Esophagus muscularis mucosa (tissue), 4 donors: ENCODE measurements at regions not wholly inside any gene's neighbourhood (a gene's known extent, or its start where the extent isn't known, plus 50 kb on each side); places are given as distances from the start of the nearest gene placed in this dataset.

Source experiments
- DNase-seq: peaks from one replicate; pipeline ENCODE4 v3.0.0-alpha.2; 2017; ENCODE audit errors: extremely low spot score
- H3K27ac ChIP-seq, 4 donors: fragments of 200-600 bp; sonication (generic); replicated peaks in 1 of 4; 1 replicate in 3 of 4; 2 replicates in 1 of 4; pipeline ENCODE4 v1.5.1; 2016 to 2019; ENCODE audit warnings: mild to moderate bottlenecking in 1 of 4
- H3K27me3 ChIP-seq, 4 donors: fragments of 200-600 bp; sonication (generic); one replicate each; pipeline versions ENCODE4 v1.5.1 to v1.6.0; 2016 to 2019
- H3K36me3 ChIP-seq, 4 donors: fragments of 200-600 bp; sonication (generic); one replicate each; pipeline ENCODE4 v1.5.1; 2016 to 2019
- H3K4me1 ChIP-seq, 4 donors: fragments of 200-600 bp; sonication (generic); one replicate each; pipeline ENCODE4 v1.5.1; 2016 to 2019
- H3K4me3 ChIP-seq, 4 donors: fragments of 200-600 bp; sonication (generic); 1 replicate in 2 of 4; 2 replicates in 2 of 4; pipeline ENCODE4 v1.5.1; 2016 to 2019; ENCODE audit warnings: mild to moderate bottlenecking in 4 of 4, moderate library complexity in 1 of 4
- H3K9me3 ChIP-seq, 4 donors: fragments of 200-600 bp; sonication (generic); 1 replicate in 3 of 4; 2 replicates in 1 of 4; pipeline ENCODE4 v1.5.1; 2016 to 2019
- EP300 ChIP-seq: sonication (generic); formaldehyde crosslinking; IDR thresholded peaks from one replicate; pipeline ENCODE4 v1.6.1; 2017; ENCODE audit warnings: antibody characterized with exemption
- POLR2A ChIP-seq: fragments of 450-650 bp; IDR thresholded peaks from one replicate; pipeline ENCODE4 v1.6.1; 2017; ENCODE audit warnings: antibody characterized with exemption, moderate library complexity, mild to moderate bottlenecking, low read depth
- POLR2AphosphoS5 ChIP-seq, 2 donors: sonication (generic); formaldehyde crosslinking; IDR thresholded peaks; one replicate each; pipeline ENCODE4 v1.6.1; 2017; ENCODE audit warnings: antibody characterized with exemption in 2 of 2
- WGBS: methylation state at CpG from one replicate; pipeline ENCODE4 v1.1.5; 2018; 5-methylcytosine and 5-hydroxymethylcytosine counted together
- intact Hi-C: fragments of 100-400 bp; cut with DNase I; formaldehyde crosslinking; loops from one replicate; pipeline ENCODE4 v1.15.1; 2023
- TF ChIP-seq, protein P1 (sequence below), 3 experiments: fragments of 200-600 bp in 2 of 3; fragments of 450-650 bp in 1 of 3; sonication (generic) in 2 of 3; IDR thresholded peaks; one replicate each; pipeline ENCODE4 v1.5.1; 2017 to 2019; ENCODE audit warnings: antibody characterized with exemption in 3 of 3, mild to moderate bottlenecking in 2 of 3, moderate library complexity in 1 of 3

GRCh38 chr20:40493071-40493470, 196.0 kb downstream of the MAFB start:
- H3K9me3 ChIP-seq = no peaks in the 10 kb centered on the region
- H3K4me1 ChIP-seq = peaks cover 0 to 5% (median 0%) of the 10 kb centered on the region in 4 donors

DNA sequence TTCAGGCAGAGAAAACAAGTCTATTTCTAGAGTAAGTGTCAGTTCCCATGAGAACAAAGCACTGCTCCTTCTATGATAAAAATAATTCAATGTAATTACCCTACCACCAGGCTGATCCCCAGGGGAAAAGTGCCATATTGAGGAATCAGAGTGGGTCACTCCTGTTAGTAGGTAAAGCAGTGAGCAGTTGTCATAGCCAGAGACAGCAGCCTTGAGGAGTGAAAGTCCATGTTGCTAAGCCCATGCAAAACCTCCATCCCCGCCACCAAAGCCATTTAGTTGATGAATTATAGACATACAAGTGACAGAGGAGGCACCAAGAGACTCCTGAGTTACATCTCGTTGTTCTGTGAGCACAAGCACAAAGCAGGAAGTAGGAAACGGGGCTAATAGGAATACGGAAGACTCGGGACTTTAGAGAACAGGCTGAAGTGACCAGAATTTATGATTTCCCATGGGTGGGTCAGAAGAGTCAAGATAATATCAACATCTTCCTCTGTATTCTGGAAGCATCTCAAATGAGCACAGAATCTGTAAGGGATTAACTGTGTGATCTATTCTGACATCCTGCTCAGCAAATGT, 197.9 kb downstream of the MAFB start:
- DNase-seq = no peak
- Histone ChIP-seq H3K4me3 (no peak overlapping the region), H3K4me1 (peaks cover 0 to 5% (median 0%) of the 10 kb centered on the region in 4 donors), H3K27me3 (no peaks in the 10 kb centered on the region), H3K27ac (no peak overlapping the region), H3K9me3 (peaks cover 0 to 4% (median 2%) of the 10 kb centered on the region in 4 donors), H3K36me3 (no peaks in the 10 kb centered on the region)
- 58% methylated on average over 5 of the region's 5 CpGs for WGBS
- intact Hi-C loops = no loop called here
- TF ChIP-seq, protein P1, sequence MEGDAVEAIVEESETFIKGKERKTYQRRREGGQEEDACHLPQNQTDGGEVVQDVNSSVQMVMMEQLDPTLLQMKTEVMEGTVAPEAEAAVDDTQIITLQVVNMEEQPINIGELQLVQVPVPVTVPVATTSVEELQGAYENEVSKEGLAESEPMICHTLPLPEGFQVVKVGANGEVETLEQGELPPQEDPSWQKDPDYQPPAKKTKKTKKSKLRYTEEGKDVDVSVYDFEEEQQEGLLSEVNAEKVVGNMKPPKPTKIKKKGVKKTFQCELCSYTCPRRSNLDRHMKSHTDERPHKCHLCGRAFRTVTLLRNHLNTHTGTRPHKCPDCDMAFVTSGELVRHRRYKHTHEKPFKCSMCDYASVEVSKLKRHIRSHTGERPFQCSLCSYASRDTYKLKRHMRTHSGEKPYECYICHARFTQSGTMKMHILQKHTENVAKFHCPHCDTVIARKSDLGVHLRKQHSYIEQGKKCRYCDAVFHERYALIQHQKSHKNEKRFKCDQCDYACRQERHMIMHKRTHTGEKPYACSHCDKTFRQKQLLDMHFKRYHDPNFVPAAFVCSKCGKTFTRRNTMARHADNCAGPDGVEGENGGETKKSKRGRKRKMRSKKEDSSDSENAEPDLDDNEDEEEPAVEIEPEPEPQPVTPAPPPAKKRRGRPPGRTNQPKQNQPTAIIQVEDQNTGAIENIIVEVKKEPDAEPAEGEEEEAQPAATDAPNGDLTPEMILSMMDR (IDR thresholded peaks at IDR 0.05) = no peak
- TF ChIP-seq EP300 = no peak
- TF ChIP-seq POLR2A = no peak
- TF ChIP-seq POLR2AphosphoS5 (IDR thresholded peaks at IDR 0.05) = no peak

More at GRCh38 chr20:40493071-40493470, 196.0 kb downstream of the MAFB start:
- Histone ChIP-seq H3K27me3 (no peaks in the 10 kb centered on the region), H3K4me3 (no peak overlapping the region), H3K27ac (no peak overlapping the region), H3K36me3 (no peaks in the 10 kb centered on the region)
- intact Hi-C loops = no loop called here
- DNase-seq = no peak
- TF ChIP-seq POLR2AphosphoS5 (IDR thresholded peaks at IDR 0.05) = no peak
- 23% methylated on average over 4 of the region's 4 CpGs for WGBS

DNA sequence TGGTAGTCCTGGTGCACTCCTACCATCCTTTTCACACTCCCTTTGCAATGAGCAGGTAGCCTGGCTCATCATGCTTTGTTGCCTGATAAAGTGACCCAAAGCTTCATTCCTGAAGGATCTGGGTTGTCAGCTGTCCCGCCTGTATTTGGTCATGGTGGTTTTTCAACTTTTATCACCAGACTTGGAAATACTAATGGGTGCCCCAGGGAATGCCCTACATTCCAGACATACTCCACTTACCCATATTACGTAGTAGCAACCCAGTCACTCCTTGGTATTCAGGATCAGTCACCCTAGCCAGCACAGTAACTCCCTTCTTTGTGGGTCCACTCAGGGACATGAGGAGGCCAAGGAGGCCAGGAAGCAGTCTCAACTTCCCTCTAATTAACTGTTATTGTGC, 199.2 kb downstream of the MAFB start:
- WGBS = 93% methylated on average over 2 of the region's 2 CpGs
- peaks cover 0 to 4% (median 2%) of the 10 kb centered on the region in 4 donors for H3K9me3 ChIP-seq
- H3K4me3 ChIP-seq = no peak overlapping the region
- peaks cover 0 to 5% (median 0%) of the 10 kb centered on the region in 4 donors for H3K4me1 ChIP-seq
- TF ChIP-seq EP300 (no peak), POLR2A (no peak), POLR2AphosphoS5 (IDR thresholded peaks at IDR 0.05) (no peak)
- TF ChIP-seq, protein P1 (IDR thresholded peaks at IDR 0.05) = no peak
- no peak overlapping the region for H3K27ac ChIP-seq
- intact Hi-C loops = no loop called here
- DNase-seq = no peak
- H3K36me3 ChIP-seq = no peaks in the 10 kb centered on the region
- no peaks in the 10 kb centered on the region for H3K27me3 ChIP-seq

- TF ChIP-seq, protein P1 (IDR thresholded peaks at IDR 0.05) = no peak
- TF ChIP-seq POLR2AphosphoS5 (IDR thresholded peaks at IDR 0.05) (no peak), POLR2A (no peak), EP300 (no peak)
- intact Hi-C loops = no loop called here
- Histone ChIP-seq H3K36me3 (no peaks in the 10 kb centered on the region), H3K4me3 (no peak overlapping the region), H3K9me3 (peaks cover 0 to 4% (median 2%) of the 10 kb centered on the region in 4 donors), H3K4me1 (peaks cover 0 to 4% (median 0%) of the 10 kb centered on the region in 4 donors), H3K27ac (no peak overlapping the region), H3K27me3 (no peaks in the 10 kb centered on the region)
- no peak for DNase-seq
- 63% methylated on average over 3 of the region's 3 CpGs for WGBS
These were observed 200.6 kb downstream of the MAFB start for GRCh38 chr20:40488401-40488800.

DNA sequence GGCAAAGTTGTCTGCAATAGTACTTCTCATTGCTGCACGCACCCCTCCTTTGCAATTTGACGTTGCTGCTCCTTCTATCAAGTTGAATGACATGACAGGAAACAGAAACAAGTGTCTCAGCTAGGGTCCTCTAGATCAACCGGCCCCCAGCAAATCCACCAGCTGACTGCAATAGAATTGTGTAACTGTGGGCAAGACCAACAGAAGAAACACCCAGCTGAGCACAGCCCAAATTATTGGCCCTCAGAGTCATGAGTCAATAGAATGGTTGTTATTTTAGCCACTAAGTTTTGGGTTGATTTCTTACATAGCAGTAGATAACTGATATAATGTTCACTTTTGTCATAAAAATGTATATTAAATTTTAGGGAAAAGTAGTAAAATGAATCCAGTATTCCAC, 202.7 kb downstream of the MAFB start:
- H3K4me3 ChIP-seq = no peak overlapping the region

More for the DNA sequence above, 202.7 kb downstream of the MAFB start:
- intact Hi-C loops = no loop called here
- H3K36me3 ChIP-seq = no peaks in the 10 kb centered on the region
- H3K4me1 ChIP-seq = no peaks in the 10 kb centered on the region
- DNase-seq = no peak
- WGBS = 85% methylated on average over 3 of the region's 3 CpGs
- H3K27me3 ChIP-seq = no peaks in the 10 kb centered on the region
- no peak for TF ChIP-seq POLR2AphosphoS5 (IDR thresholded peaks at IDR 0.05)
- TF ChIP-seq POLR2A = no peak
- TF ChIP-seq, protein P1 (IDR thresholded peaks at IDR 0.05) = no peak
- no peak for TF ChIP-seq EP300
- H3K27ac ChIP-seq = no peak overlapping the region
- peaks cover 0 to 4% (median 2%) of the 10 kb centered on the region in 4 donors for H3K9me3 ChIP-seq
